Chondrocyte (in vitro differentiated cells): ENCODE measurements at regions not wholly inside any gene's neighbourhood (a gene's known extent, or its start where the extent isn't known, plus 50 kb on each side); places are given as distances from the start of the nearest gene placed in this dataset.

Experiments
- DNase-seq: peaks from one replicate; pipeline ENCODE4 v3.0.0; 2021; ENCODE audit warnings: mixed read lengths, low spot score
- H3K27ac Mint-ChIP-seq: one replicate; pipeline ENCODE4 v1.8.0; 2021; ENCODE audit warnings: mild to moderate bottlenecking, moderate library complexity, mixed read lengths; ENCODE audit not compliant: unreplicated experiment
- H3K27me3 Mint-ChIP-seq: 2 replicates; pipeline ENCODE4 v1.8.0; 2021; ENCODE audit warnings: low read depth, mixed read lengths
- H3K36me3 Mint-ChIP-seq: 2 replicates; pipeline ENCODE4 v1.8.0; 2021; ENCODE audit warnings: low read depth, mixed read lengths
- H3K4me1 Mint-ChIP-seq: 2 replicates; pipeline ENCODE4 v1.8.0; 2021; ENCODE audit warnings: low read depth, mild to moderate bottlenecking, mixed read lengths
- H3K4me3 Mint-ChIP-seq: one replicate; pipeline ENCODE4 v1.8.0; 2021; ENCODE audit warnings: mild to moderate bottlenecking, moderate library complexity, mixed read lengths; ENCODE audit not compliant: unreplicated experiment
- H3K9me3 Mint-ChIP-seq: 2 replicates; pipeline ENCODE4 v1.8.0; 2021; ENCODE audit warnings: low read depth, mixed read lengths
- CTCF ChIP-seq: fragments of 200-600 bp; sonication (generic); IDR thresholded peaks from 2 replicates; pipeline ENCODE4 v1.5.0; 2021; ENCODE audit warnings: antibody characterized with exemption, mild to moderate bottlenecking, moderate library complexity

DNA sequence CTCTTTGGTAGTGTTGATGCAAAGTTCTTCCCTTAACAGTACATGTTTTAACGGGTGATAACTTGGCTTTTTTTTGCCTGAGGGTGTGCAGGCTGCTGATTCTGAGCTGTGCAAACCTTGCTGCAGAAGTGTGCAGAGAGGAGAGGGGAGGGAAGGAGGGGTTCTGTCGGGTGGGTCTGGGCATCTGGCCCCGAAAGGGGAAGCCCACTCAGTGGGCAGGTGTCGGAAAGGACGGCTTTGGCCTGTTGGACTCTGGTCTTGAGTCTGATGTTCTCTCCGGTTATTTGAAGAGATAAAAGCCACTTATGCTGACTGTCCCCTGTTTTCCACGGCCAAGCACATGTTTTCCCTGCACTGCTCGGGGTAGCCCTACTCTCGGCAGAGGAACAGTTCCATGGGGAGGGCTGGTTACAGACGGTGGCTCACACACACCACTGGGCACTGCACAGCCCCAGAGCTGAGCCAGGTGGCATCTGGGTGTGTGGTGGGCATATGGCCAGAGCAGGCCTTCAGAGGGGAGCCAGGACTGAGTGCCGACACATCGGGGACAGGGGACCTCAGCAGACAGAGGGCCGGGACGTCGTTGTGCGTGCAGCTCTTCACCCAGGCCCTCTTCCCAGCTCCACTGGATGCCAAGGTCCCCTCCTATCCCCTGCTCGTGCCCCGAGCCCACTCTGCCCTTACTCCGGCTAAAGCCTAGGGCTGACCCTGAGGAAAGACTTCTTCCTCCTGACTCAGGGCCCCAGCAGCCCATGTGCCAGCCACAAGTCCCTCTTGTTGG lies 93.2 kb downstream of the TEX29 start:
- Mint-ChIP-seq H3K27ac (no peak overlapping the region), H3K27me3 (peaks cover 62% of the 10 kb centered on the region), H3K36me3 (no peaks in the 10 kb centered on the region), H3K9me3 (no peaks in the 10 kb centered on the region), H3K4me1 (no peaks in the 10 kb centered on the region), H3K4me3 (no peak overlapping the region)
- peak; percentile 88 for DNase-seq
- no peak for TF ChIP-seq CTCF

DNA sequence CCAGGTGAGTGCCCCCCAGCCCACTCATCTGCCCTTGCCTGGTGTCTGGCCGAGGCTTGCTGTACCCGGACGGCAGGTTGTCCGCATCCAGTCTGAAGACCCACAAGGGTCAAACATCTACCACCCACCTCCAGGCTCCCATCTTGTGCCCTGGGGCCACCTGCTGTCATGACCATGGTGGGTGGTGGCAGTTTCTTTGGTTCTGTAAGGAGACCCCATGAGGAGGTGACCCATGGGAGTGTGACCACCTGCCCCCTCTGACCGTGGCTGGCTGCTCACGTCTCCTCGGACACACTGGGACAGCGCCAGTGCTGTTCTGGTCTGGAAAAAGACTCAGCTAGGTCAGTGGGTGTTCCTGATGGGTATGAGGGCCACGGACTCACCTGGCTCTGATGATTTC lies 93.9 kb downstream of the TEX29 start:
- H3K27ac Mint-ChIP-seq = no peak overlapping the region
- H3K4me3 Mint-ChIP-seq = no peak overlapping the region
- no peaks in the 10 kb centered on the region for H3K9me3 Mint-ChIP-seq
- DNase-seq = peak; percentile 84
- no peaks in the 10 kb centered on the region for H3K36me3 Mint-ChIP-seq
- TF ChIP-seq CTCF = no peak
- no peaks in the 10 kb centered on the region for H3K4me1 Mint-ChIP-seq
- peaks cover 61% of the 10 kb centered on the region for H3K27me3 Mint-ChIP-seq

DNA sequence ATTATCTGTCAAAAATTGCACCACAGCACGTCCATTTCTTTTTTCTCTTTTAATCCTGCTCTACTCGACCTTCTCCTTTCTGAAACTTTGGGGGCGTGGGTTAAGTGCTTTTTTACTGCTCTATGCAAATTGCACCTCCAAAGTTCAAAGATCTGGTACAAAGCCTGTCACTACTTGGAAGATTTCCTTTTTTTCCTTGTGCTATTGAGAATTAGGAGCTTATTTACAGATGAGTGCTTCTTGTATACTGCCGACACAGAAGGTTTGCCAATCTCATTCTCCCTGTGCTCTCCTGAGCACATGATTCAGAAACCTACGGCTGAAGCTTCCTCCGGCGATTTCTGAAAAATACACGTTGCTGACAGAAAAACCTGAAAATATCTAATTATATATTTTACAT lies 94.8 kb downstream of the TEX29 start:
- TF ChIP-seq CTCF = no peak
- H3K9me3 Mint-ChIP-seq = no peaks in the 10 kb centered on the region
- H3K36me3 Mint-ChIP-seq = no peaks in the 10 kb centered on the region
- no peak overlapping the region for H3K4me3 Mint-ChIP-seq
- peaks cover 57% of the 10 kb centered on the region for H3K27me3 Mint-ChIP-seq
- H3K4me1 Mint-ChIP-seq = no peaks in the 10 kb centered on the region
- H3K27ac Mint-ChIP-seq = no peak overlapping the region
- DNase-seq = no peak

DNA sequence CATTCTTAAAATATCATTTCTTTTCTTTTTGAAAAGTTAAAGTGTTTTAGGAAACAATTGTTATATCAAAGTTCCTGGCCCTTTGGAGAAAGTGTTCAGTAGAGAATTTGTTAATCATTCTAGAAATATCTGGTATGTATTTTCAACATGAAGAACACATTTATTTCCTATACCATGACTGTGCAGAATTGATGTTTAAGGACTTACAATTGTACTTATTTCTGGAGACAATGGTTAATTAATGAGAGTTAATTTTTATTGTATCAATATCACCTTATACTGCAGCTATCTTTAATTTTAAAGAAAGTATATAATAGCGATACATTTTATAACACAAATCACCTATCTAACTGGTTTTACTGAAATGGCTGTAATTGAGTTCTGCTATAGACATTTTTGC lies 95.3 kb downstream of the TEX29 start:
- peaks cover 53% of the 10 kb centered on the region for H3K27me3 Mint-ChIP-seq
- H3K9me3 Mint-ChIP-seq = no peaks in the 10 kb centered on the region
- no peaks in the 10 kb centered on the region for H3K4me1 Mint-ChIP-seq
- H3K27ac Mint-ChIP-seq = no peak overlapping the region
- no peak overlapping the region for H3K4me3 Mint-ChIP-seq
- no peak for DNase-seq
- TF ChIP-seq CTCF = no peak
- no peaks in the 10 kb centered on the region for H3K36me3 Mint-ChIP-seq

GRCh38 chr13:111418101-111418500 lies 97.7 kb downstream of the TEX29 start:
- peaks cover 37% of the 10 kb centered on the region for H3K27me3 Mint-ChIP-seq
- H3K4me1 Mint-ChIP-seq = no peaks in the 10 kb centered on the region
- H3K27ac Mint-ChIP-seq = no peak overlapping the region
- no peak for DNase-seq
- no peak for TF ChIP-seq CTCF
- no peak overlapping the region for H3K4me3 Mint-ChIP-seq
- no peaks in the 10 kb centered on the region for H3K9me3 Mint-ChIP-seq
- no peaks in the 10 kb centered on the region for H3K36me3 Mint-ChIP-seq
